ENCODE measurements at regions not wholly inside any gene's neighbourhood (a gene's known extent, or its start where the extent isn't known, plus 50 kb on each side); places are given as distances from the start of the nearest gene placed in this dataset.

DNA sequence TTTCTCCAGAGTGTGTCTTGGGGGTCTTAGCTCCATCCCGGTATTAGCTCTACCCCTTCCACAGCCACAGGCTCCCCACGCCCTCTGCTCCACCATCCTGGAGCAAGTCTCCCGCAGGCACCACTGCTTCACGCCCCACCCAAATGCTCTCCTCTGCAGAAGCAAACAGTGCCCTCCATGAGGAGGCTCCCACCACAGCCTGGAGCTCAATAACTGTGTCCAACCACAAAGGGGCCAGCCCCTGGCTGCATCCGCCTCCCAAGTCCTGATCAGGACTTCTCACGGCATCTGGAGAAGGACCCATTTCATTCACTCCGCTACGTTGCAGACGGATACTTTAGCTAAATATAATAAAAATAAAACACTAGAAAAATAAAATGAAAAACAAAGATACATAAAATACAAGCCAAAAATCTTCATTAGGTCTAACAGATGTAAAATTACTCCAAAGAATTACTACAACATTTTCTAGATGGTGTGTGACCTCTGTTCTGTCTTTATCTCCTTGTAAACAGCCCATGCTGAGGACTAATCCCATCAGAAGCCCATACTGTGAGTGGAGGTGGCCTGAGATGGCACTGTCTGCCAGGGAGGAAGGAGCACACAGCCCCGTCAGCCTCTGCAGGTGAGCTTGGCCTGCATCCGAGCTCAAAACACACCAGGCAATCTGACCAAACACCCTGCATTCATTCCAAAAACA, 210.8 kb upstream of the RAB6C start:
- TF ChIP-seq CTCF (IDR thresholded peaks at IDR 0.05; ENCODE audit: low read length, missing control alignments) = no peak
- H3K4me3 ChIP-seq (replicated peaks; ENCODE audit: low read depth, low read length) = no peak overlapping the region
- DNase-seq (ENCODE audit: low read depth) = no peak

DNA sequence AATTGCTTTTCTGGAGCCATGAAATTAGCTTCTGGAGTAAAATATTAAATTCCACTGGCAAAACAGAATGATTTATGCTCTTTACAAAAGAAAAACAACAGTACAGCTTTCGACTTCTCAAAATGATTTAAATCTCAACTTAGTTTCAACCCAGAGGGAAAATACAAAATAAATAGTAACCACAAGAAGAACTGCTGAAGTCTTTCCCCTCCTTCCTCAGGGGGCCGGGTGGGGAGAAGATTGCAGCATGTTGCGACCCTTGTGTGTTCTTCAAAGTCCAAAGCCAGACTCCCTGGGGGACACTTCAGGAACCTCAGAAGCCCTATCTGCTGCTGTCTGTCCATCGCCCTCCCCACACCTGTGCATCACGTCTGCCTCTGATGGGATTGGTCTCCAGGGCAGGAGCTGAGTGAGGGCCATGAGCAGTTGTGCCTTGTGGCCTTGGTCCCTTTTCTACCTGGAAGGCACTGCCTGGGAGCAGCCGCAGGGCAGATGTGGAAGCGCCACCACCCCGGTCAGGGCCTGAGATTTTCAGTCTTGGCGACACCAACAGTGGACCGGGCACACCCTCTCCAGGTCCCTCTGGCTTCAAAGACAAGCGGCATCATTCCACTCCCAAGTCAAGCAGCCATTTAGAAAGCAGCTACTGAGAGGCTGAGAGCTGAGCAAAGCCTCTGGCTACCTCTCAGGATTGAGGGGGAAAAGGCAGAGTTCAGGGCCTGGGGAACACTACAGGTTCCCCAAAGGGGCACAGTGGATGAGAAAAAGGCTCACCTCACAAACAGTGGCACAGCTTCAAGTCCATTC, 210.1 kb upstream of the RAB6C start:
- no peak for TF ChIP-seq CTCF (IDR thresholded peaks at IDR 0.05; ENCODE audit: low read length, missing control alignments)
- no peak for DNase-seq (ENCODE audit: low read depth)
- no peak overlapping the region for H3K4me3 ChIP-seq (replicated peaks; ENCODE audit: low read depth, low read length)

DNA sequence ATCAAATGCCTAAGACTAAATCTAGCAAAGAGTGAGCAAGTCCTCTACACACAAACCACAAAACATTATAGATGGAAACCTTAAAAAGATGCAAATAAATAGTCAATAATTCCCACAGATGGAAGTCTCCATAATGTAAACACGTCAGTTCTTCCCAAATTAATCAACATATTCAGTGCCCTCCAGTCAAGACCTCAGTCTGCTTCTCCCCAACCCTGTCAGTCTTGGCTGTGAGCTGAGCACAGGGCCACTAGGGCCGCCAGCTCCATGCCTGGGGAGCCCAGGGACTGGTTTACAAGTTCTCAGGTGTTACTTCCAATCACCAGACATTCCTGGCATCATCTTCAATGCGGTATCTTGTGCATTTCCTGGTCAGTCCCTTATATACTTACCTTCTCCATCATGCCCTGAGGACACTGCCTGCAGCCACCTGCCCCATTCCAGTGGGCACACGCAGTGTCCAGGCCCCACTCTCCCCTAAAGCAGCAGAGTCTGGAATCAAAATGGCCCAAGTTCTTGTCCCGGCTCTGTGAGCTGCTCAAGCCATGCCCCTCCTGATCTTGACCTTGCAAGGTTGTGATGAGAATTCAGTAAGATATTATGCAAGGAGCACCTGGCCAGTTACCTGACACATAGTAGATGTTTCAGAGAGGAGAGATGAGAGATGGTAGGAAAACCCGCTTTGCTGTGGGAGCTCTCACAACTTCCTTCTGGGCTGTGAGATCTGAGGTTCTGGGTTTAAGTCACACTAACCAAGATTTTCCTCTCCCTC, 207.9 kb upstream of the RAB6C start:
- H3K4me3 ChIP-seq (replicated peaks; ENCODE audit: low read depth, low read length) = no peak overlapping the region
- TF ChIP-seq CTCF (IDR thresholded peaks at IDR 0.05; ENCODE audit: low read length, missing control alignments) = no peak
- no peak for DNase-seq (ENCODE audit: low read depth)

DNA sequence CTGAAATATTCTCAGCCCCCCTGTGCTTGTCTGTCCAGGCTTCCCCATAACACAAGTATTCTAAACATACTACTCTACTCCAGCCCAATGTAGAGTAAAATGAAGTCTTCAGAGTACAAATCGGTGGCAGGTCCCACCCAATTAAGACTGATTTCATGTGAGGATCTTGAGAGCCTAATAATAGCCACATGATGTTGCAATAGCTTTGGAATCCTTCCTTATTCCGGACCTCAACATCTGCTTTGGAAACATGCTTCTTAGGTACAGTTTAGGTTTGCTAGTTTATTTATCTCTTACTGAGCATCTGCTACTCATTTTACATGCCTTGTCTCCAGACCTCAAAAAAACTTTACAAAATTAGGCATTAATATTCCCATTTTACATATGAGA, 207.3 kb upstream of the RAB6C start:
- DNase-seq (ENCODE audit: low read depth) = no peak
- no peak for TF ChIP-seq CTCF (IDR thresholded peaks at IDR 0.05; ENCODE audit: low read length, missing control alignments)
- H3K4me3 ChIP-seq (replicated peaks; ENCODE audit: low read depth, low read length) = no peak overlapping the region

DNA sequence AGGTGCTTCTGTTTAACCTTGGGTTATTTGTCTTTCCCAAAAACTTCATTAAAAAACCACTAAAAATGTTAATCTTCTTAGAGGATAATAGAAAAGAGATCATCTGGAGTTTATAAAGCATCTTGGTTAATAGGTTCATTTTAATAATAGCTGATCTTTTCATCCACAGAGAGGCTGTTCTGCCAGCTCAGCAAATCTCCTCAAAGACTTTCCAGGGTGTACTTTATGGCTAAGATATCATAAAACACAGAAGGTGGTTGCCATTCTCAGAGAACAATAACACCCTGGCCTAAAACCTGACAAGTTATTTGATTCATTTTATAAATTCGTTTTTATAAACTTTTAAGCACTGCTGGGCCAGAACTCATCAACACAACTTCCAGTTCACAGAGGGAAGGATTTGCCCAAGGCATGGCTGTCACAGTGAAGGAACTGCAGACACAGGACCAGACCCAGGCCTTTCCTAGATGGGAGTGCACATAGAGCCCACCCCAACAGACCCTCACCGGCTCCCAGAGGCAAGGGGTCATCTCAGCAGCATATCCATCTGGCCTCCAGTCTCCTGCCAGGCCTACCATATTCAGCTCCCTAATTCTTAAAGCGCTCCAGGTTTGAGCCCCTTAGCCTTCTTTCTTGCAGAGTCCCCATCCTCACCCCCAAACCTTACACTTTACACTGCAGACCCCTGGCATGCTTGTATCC, 203.4 kb upstream of the RAB6C start:
- no peak overlapping the region for H3K4me3 ChIP-seq (replicated peaks; ENCODE audit: low read depth, low read length)
- no peak for TF ChIP-seq CTCF (IDR thresholded peaks at IDR 0.05; ENCODE audit: low read length, missing control alignments)
- DNase-seq (ENCODE audit: low read depth) = no peak

DNA sequence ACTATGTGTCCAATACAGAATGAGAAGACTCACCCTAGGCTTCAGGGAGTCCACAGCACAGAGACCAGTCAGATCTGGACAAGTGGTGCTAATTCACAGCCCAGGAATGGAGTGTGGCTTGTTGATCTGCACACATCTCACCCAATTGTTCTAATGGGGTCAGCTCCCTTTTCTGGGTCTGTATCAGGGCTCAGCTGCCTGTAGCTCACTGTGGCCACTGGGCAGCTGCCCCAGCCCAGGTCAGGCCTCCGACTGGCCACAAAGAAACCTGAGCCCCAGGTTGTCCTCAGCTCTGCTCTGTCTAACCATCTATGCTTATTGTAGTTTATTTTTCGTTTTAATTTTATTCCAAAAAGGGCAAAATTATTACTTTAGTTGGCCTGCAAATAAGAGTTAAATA, 202.3 kb upstream of the RAB6C start:
- TF ChIP-seq CTCF (IDR thresholded peaks at IDR 0.05; ENCODE audit: low read length, missing control alignments) = no peak
- H3K4me3 ChIP-seq (replicated peaks; ENCODE audit: low read depth, low read length) = no peak overlapping the region
- no peak for DNase-seq (ENCODE audit: low read depth)
